ENCODE measurements at regions not wholly inside any gene's neighbourhood (a gene's known extent, or its start where the extent isn't known, plus 50 kb on each side); places are given as distances from the start of the nearest gene placed in this dataset.

GRCh38 chr6:134657343-134657742 lies 292.6 kb downstream of the ALDH8A1 start:
- H3K27me3 ChIP-seq, result no peaks in the 10 kb centered on the region
- H3K27ac ChIP-seq, result no peak overlapping the region
- in situ Hi-C loops (cut with MboI; ENCODE audit: low pct_ligation_motif_present in 1 of 4, low pct_unique_long_range_greater_than_20kb in 1 of 4, low sequenced_read_pairs in 3 of 4) (no loop called here), intact Hi-C loops (cut with DNase I; ENCODE audit: low total_unique reads) (no loop called here)
- no peak for TF ChIP-seq EP300 (IDR thresholded peaks at IDR 0.05; ENCODE audit: low read depth)
- TF ChIP-seq POLR2A (IDR thresholded peaks at IDR 0.05), result no peak
- TF ChIP-seq CTCF (IDR thresholded peaks at IDR 0.05), result no peak
- TF ChIP-seq POLR2AphosphoS5 (IDR thresholded peaks at IDR 0.05), result no peak
- no peaks in the 10 kb centered on the region for H3K36me3 ChIP-seq
- H3K9me3 ChIP-seq, result no peaks in the 10 kb centered on the region
- no peak for DNase-seq
- no peaks in the 10 kb centered on the region for H3K4me1 ChIP-seq
- WGBS, 2 donors (ENCODE audit: low coverage in 1 of 2), result 60 to 90% methylated on average over 1 to 3 of the region's 3 CpGs
- no peak overlapping the region for H3K4me3 ChIP-seq

GRCh38 chr6:134654751-134655150 lies 295.1 kb downstream of the ALDH8A1 start:
- intact Hi-C loops (cut with DNase I; ENCODE audit: low total_unique reads), result no loop called here
- DNase-seq, result no peak
- no peaks in the 10 kb centered on the region for H3K4me1 ChIP-seq
- H3K27ac ChIP-seq, result no peak overlapping the region
- no peak overlapping the region for H3K4me3 ChIP-seq
- no peaks in the 10 kb centered on the region for H3K36me3 ChIP-seq
- H3K27me3 ChIP-seq, result no peaks in the 10 kb centered on the region
- H3K9me3 ChIP-seq, result no peaks in the 10 kb centered on the region
- TF ChIP-seq CTCF (IDR thresholded peaks at IDR 0.05), result no peak
- TF ChIP-seq EP300 (IDR thresholded peaks at IDR 0.05; ENCODE audit: low read depth), result no peak
- TF ChIP-seq POLR2AphosphoS5 (IDR thresholded peaks at IDR 0.05), result no peak
- TF ChIP-seq POLR2A (IDR thresholded peaks at IDR 0.05), result no peak
- in situ Hi-C loops (cut with MboI; ENCODE audit: low pct_ligation_motif_present in 1 of 4, low pct_unique_long_range_greater_than_20kb in 1 of 4, low sequenced_read_pairs in 3 of 4), result no loop called here

- no peak for DNase-seq
- no peaks in the 10 kb centered on the region for H3K4me1 ChIP-seq
- WGBS, 2 donors (ENCODE audit: low coverage in 1 of 2), result 78 to 83% methylated on average over 3 of the region's 3 CpGs
- intact Hi-C loops (cut with DNase I; ENCODE audit: low total_unique reads) (no loop called here), in situ Hi-C loops (cut with MboI; ENCODE audit: low pct_ligation_motif_present in 1 of 4, low pct_unique_long_range_greater_than_20kb in 1 of 4, low sequenced_read_pairs in 3 of 4) (no loop called here)
- H3K9me3 ChIP-seq, result no peaks in the 10 kb centered on the region
- H3K27me3 ChIP-seq, result no peaks in the 10 kb centered on the region
- H3K4me3 ChIP-seq, result no peak overlapping the region
- no peak for TF ChIP-seq EP300 (IDR thresholded peaks at IDR 0.05; ENCODE audit: low read depth)
- no peak for TF ChIP-seq POLR2AphosphoS5 (IDR thresholded peaks at IDR 0.05)
- no peak for TF ChIP-seq CTCF (IDR thresholded peaks at IDR 0.05)
- no peak for TF ChIP-seq POLR2A (IDR thresholded peaks at IDR 0.05)
- H3K36me3 ChIP-seq, result no peaks in the 10 kb centered on the region
- H3K27ac ChIP-seq, result no peak overlapping the region
Observed at GRCh38 chr6:134651519-134651918, 298.4 kb downstream of the ALDH8A1 start.

GRCh38 chr6:134647861-134648260 lies 302.0 kb downstream of the ALDH8A1 start:
- no peak overlapping the region for H3K27ac ChIP-seq
- DNase-seq, result no peak
- H3K4me3 ChIP-seq, result no peak overlapping the region
- intact Hi-C loops (cut with DNase I; ENCODE audit: low total_unique reads) (no loop called here), in situ Hi-C loops (cut with MboI; ENCODE audit: low pct_ligation_motif_present in 1 of 4, low pct_unique_long_range_greater_than_20kb in 1 of 4, low sequenced_read_pairs in 3 of 4) (loop anchor here in 3 of 4 donors (10.0 to 25.0 kb wide), 4 partner anchors 167 to 486 kb away; no protein-coding TSS in a partner anchor)
- whole genome bisulfite sequencing, 2 donors (ENCODE audit: low coverage in 1 of 2), result 70 to 76% methylated on average over 2 to 3 of the region's 3 CpGs
- peaks cover 0 to 21% (median 0%) of the 10 kb centered on the region in 4 donors for H3K4me1 ChIP-seq
- no peaks in the 10 kb centered on the region for H3K27me3 ChIP-seq
- H3K9me3 ChIP-seq, result no peaks in the 10 kb centered on the region
- H3K36me3 ChIP-seq, result no peaks in the 10 kb centered on the region
- TF ChIP-seq CTCF (IDR thresholded peaks at IDR 0.05) (no peak), POLR2AphosphoS5 (IDR thresholded peaks at IDR 0.05) (no peak), POLR2A (IDR thresholded peaks at IDR 0.05) (no peak), EP300 (IDR thresholded peaks at IDR 0.05; ENCODE audit: low read depth) (no peak)

All from transverse colon (tissue), 4 donors.